Esophagus muscularis mucosa (tissue), 4 donors: ENCODE measurements at regions not wholly inside any gene's neighbourhood (a gene's known extent, or its start where the extent isn't known, plus 50 kb on each side); places are given as distances from the start of the nearest gene placed in this dataset.

Source experiments
- DNase-seq: peaks from one replicate; pipeline ENCODE4 v3.0.0-alpha.2; 2017; ENCODE audit errors: extremely low spot score
- H3K27ac ChIP-seq, 4 donors: fragments of 200-600 bp; sonication (generic); replicated peaks in 1 of 4; 1 replicate in 3 of 4; 2 replicates in 1 of 4; pipeline ENCODE4 v1.5.1; 2016 to 2019; ENCODE audit warnings: mild to moderate bottlenecking in 1 of 4
- H3K27me3 ChIP-seq, 4 donors: fragments of 200-600 bp; sonication (generic); one replicate each; pipeline versions ENCODE4 v1.5.1 to v1.6.0; 2016 to 2019
- H3K36me3 ChIP-seq, 4 donors: fragments of 200-600 bp; sonication (generic); one replicate each; pipeline ENCODE4 v1.5.1; 2016 to 2019
- H3K4me1 ChIP-seq, 4 donors: fragments of 200-600 bp; sonication (generic); one replicate each; pipeline ENCODE4 v1.5.1; 2016 to 2019
- H3K4me3 ChIP-seq, 4 donors: fragments of 200-600 bp; sonication (generic); 1 replicate in 2 of 4; 2 replicates in 2 of 4; pipeline ENCODE4 v1.5.1; 2016 to 2019; ENCODE audit warnings: mild to moderate bottlenecking in 4 of 4, moderate library complexity in 1 of 4
- H3K9me3 ChIP-seq, 4 donors: fragments of 200-600 bp; sonication (generic); 1 replicate in 3 of 4; 2 replicates in 1 of 4; pipeline ENCODE4 v1.5.1; 2016 to 2019
- EP300 ChIP-seq: sonication (generic); formaldehyde crosslinking; IDR thresholded peaks from one replicate; pipeline ENCODE4 v1.6.1; 2017; ENCODE audit warnings: antibody characterized with exemption
- POLR2A ChIP-seq: fragments of 450-650 bp; IDR thresholded peaks from one replicate; pipeline ENCODE4 v1.6.1; 2017; ENCODE audit warnings: antibody characterized with exemption, moderate library complexity, mild to moderate bottlenecking, low read depth
- POLR2AphosphoS5 ChIP-seq, 2 donors: sonication (generic); formaldehyde crosslinking; IDR thresholded peaks; one replicate each; pipeline ENCODE4 v1.6.1; 2017; ENCODE audit warnings: antibody characterized with exemption in 2 of 2
- WGBS: methylation state at CpG from one replicate; pipeline ENCODE4 v1.1.5; 2018; 5-methylcytosine and 5-hydroxymethylcytosine counted together
- intact Hi-C: fragments of 100-400 bp; cut with DNase I; formaldehyde crosslinking; loops from one replicate; pipeline ENCODE4 v1.15.1; 2023
- TF ChIP-seq, protein P1 (sequence below), 3 experiments: fragments of 200-600 bp in 2 of 3; fragments of 450-650 bp in 1 of 3; sonication (generic) in 2 of 3; IDR thresholded peaks; one replicate each; pipeline ENCODE4 v1.5.1; 2017 to 2019; ENCODE audit warnings: antibody characterized with exemption in 3 of 3, mild to moderate bottlenecking in 2 of 3, moderate library complexity in 1 of 3

DNA sequence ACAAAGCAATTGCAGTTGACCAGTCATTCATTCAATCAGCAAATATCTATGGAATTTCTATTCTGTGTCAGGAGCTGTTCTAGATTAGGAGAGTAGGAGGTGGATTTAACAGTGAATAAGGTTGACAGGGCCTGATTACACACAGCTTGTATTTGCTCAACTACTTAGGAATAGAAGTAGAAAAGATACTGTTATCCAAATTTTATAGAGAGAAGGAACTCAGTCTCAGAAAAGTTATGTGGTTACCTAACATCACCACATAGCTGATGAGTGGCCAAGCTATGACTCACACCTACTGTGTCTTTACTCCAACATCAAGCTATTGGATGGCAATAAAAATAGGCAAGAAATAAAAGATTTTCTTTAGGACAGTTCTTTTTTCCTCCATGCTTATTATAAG lies 374.8 kb downstream of the RMST start:
- Histone ChIP-seq H3K9me3 (no peaks in the 10 kb centered on the region), H3K4me3 (no peak overlapping the region), H3K27ac (peak overlapping the region in 3 of 4 donors; percentile 26 to 59 (median 48)), H3K27me3 (no peaks in the 10 kb centered on the region), H3K36me3 (no peaks in the 10 kb centered on the region), H3K4me1 (peaks cover 0 to 21% (median 2%) of the 10 kb centered on the region in 4 donors)
- peak in 1 of 2 donors; percentile 31 for TF ChIP-seq POLR2AphosphoS5 (IDR thresholded peaks at IDR 0.05)
- TF ChIP-seq, protein P1, sequence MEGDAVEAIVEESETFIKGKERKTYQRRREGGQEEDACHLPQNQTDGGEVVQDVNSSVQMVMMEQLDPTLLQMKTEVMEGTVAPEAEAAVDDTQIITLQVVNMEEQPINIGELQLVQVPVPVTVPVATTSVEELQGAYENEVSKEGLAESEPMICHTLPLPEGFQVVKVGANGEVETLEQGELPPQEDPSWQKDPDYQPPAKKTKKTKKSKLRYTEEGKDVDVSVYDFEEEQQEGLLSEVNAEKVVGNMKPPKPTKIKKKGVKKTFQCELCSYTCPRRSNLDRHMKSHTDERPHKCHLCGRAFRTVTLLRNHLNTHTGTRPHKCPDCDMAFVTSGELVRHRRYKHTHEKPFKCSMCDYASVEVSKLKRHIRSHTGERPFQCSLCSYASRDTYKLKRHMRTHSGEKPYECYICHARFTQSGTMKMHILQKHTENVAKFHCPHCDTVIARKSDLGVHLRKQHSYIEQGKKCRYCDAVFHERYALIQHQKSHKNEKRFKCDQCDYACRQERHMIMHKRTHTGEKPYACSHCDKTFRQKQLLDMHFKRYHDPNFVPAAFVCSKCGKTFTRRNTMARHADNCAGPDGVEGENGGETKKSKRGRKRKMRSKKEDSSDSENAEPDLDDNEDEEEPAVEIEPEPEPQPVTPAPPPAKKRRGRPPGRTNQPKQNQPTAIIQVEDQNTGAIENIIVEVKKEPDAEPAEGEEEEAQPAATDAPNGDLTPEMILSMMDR (IDR thresholded peaks at IDR 0.05): no peak
- intact Hi-C loops: no loop called here
- no peak for DNase-seq

DNA sequence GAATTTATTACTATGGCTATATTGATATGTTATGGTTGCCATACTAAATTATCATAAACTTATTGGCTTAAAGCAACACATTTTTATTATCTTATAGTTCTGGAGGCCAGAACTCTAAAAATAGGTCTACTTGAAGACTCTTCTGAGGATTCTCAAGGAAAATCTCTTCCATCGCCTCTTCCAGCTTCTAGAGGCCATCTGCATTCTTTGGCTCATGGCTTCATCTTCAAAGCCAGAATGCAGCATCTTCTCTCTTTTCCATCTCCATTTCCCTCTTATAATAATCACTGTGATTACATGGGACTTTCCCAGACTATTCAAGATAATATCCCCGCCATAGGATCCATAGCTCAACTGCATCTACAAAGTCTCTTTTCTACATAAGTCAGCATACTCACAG lies 385.4 kb downstream of the RMST start:
- H3K27ac ChIP-seq: no peak overlapping the region
- TF ChIP-seq, protein P1 (IDR thresholded peaks at IDR 0.05): no peak
- TF ChIP-seq POLR2AphosphoS5 (IDR thresholded peaks at IDR 0.05) (no peak), EP300 (no peak), POLR2A (no peak)
- H3K4me1 ChIP-seq: no peaks in the 10 kb centered on the region
- no peaks in the 10 kb centered on the region for H3K36me3 ChIP-seq
- no peaks in the 10 kb centered on the region for H3K27me3 ChIP-seq
- intact Hi-C loops: no loop called here
- H3K4me3 ChIP-seq: no peak overlapping the region
- H3K9me3 ChIP-seq: no peaks in the 10 kb centered on the region
- DNase-seq: no peak
- WGBS: 92% methylated on average over 2 of the region's 2 CpGs

DNA sequence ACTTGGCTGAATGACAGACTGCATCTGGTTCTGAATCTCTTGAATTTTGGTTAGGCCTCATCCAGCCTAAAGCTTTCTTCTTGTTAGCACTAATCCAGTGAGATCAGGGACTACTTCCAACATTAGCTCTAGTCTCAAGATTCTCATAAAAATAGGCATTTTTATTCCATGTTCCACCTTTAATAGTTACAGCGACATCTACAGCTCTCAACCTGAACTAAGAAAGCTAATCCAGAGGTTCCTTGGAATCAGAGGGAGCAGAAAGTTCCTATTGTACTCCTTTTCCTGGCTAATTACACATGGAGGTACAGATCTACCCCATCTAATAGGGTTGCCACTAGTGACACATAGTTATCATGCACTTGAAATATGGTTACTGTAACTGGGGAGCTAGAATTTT lies 391.9 kb downstream of the RMST start:
- Histone ChIP-seq H3K9me3 (no peaks in the 10 kb centered on the region), H3K27ac (no peak overlapping the region), H3K4me3 (no peak overlapping the region), H3K4me1 (peaks cover 0 to 13% (median 8%) of the 10 kb centered on the region in 4 donors), H3K36me3 (no peaks in the 10 kb centered on the region), H3K27me3 (no peaks in the 10 kb centered on the region)
- DNase-seq: no peak
- WGBS: 100% methylated on average over 1 of the region's 1 CpG
- intact Hi-C loops: no loop called here
- no peak for TF ChIP-seq POLR2A
- TF ChIP-seq EP300: no peak
- TF ChIP-seq, protein P1 (IDR thresholded peaks at IDR 0.05): no peak
- TF ChIP-seq POLR2AphosphoS5 (IDR thresholded peaks at IDR 0.05): no peak

DNA sequence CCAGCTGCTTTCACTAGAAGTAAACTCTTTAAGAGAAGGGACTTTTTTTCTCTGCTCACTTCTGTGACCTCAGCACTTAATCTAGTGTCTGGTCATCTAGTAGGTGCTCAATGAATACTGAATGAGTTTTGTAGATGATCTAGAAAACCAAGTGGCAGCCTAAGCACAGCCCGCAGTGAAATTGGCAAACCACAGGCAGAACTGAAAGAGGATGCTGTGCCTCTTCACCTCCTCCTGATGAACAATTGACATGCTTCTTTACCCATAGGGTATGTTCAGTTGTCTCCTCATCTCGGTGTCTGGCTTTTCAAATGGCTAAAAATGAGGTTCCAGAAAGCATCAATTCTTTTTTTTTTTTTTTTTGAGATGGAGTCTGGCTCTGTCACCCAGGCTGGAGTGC lies 399.5 kb downstream of the RMST start:
- H3K36me3 ChIP-seq: no peaks in the 10 kb centered on the region
- intact Hi-C loops: no loop called here
- no peaks in the 10 kb centered on the region for H3K4me1 ChIP-seq
- WGBS: 81% methylated on average over 2 of the region's 2 CpGs
- H3K9me3 ChIP-seq: peaks cover 0 to 5% (median 0%) of the 10 kb centered on the region in 4 donors
- DNase-seq: no peak
- no peak overlapping the region for H3K4me3 ChIP-seq
- H3K27me3 ChIP-seq: no peaks in the 10 kb centered on the region
- TF ChIP-seq EP300 (no peak), POLR2AphosphoS5 (IDR thresholded peaks at IDR 0.05) (no peak), POLR2A (no peak)
- TF ChIP-seq, protein P1 (IDR thresholded peaks at IDR 0.05): no peak
- no peak overlapping the region for H3K27ac ChIP-seq

DNA sequence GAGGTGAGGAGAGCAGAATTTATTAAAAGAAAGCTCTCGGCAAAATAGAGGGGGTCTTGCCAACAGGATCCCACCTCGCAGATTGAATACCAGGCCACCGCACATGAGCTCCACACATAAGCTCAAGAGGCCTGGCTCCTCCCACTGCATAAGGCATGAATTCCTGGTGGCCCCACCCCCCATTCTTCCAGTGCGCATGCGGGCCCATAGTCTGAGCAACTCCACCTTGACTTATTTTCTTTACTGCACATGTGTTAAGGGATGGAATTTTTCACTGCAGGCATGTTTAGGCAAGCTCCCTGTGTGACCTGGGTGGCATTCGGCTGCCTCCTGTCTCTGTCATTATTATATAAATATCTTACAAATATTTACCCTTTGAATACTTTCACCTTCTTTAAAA lies 412.5 kb downstream of the RMST start:
- intact Hi-C loops: no loop called here
- no peaks in the 10 kb centered on the region for H3K9me3 ChIP-seq
- H3K4me1 ChIP-seq: peaks cover 0 to 19% (median 12%) of the 10 kb centered on the region in 4 donors
- no peak overlapping the region for H3K4me3 ChIP-seq
- no peaks in the 10 kb centered on the region for H3K36me3 ChIP-seq
- no peak for TF ChIP-seq EP300
- TF ChIP-seq POLR2AphosphoS5 (IDR thresholded peaks at IDR 0.05): no peak
- TF ChIP-seq POLR2A: no peak
- H3K27me3 ChIP-seq: no peaks in the 10 kb centered on the region
- peak overlapping the region in 1 of 4 donors; percentile 8 for H3K27ac ChIP-seq
- 60% methylated on average over 6 of the region's 6 CpGs for WGBS
- no peak for DNase-seq
